ENCODE measurements at regions not wholly inside any gene's neighbourhood (a gene's known extent, or its start where the extent isn't known, plus 50 kb on each side); places are given as distances from the start of the nearest gene placed in this dataset.

DNA sequence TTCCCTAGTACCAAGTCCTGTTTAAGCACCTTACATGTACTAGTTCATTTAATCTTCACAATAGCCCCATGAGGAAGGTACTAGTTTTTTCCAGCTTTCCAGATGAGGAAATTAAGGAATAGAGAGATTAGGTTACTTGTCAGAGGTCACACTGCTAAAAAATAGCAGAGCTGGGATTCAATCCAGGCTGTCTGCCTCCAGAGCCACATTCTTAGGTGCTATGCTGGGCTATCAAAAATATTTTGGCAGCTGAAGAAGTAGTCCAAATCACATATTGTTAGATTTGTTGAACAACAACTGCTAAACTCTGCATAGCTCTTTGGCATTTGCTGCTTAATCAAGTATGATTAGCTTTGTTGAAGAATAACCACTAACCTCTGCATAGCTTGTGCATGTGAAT is 591.5 kb upstream of the KLF4 start:
- TF ChIP-seq, protein P1, sequence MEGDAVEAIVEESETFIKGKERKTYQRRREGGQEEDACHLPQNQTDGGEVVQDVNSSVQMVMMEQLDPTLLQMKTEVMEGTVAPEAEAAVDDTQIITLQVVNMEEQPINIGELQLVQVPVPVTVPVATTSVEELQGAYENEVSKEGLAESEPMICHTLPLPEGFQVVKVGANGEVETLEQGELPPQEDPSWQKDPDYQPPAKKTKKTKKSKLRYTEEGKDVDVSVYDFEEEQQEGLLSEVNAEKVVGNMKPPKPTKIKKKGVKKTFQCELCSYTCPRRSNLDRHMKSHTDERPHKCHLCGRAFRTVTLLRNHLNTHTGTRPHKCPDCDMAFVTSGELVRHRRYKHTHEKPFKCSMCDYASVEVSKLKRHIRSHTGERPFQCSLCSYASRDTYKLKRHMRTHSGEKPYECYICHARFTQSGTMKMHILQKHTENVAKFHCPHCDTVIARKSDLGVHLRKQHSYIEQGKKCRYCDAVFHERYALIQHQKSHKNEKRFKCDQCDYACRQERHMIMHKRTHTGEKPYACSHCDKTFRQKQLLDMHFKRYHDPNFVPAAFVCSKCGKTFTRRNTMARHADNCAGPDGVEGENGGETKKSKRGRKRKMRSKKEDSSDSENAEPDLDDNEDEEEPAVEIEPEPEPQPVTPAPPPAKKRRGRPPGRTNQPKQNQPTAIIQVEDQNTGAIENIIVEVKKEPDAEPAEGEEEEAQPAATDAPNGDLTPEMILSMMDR (optimal IDR thresholded peaks at IDR 0.05 in 1 of 3, IDR thresholded peaks at IDR 0.05 in 1 of 3, conservative IDR thresholded peaks at IDR 0.05 in 1 of 3; ENCODE audit: extremely low read depth in 1 of 3, insufficient read depth in 2 of 3, low read length in 3 of 3): no peak
- no peak for TF ChIP-seq EZH2 (IDR thresholded peaks at IDR 0.05; ENCODE audit: low read length)

All from keratinocyte (primary cell).